ENCODE measurements at regions not wholly inside any gene's neighbourhood (a gene's known extent, or its start where the extent isn't known, plus 50 kb on each side); places are given as distances from the start of the nearest gene placed in this dataset.
"Not testable (repeated sequence)": the region's sequence is repeated elsewhere in the genome, so short reads cannot be mapped to it uniquely, and the experiment has no call there.

GRCh38 chr5:12861886-12862654 is 957.8 kb upstream of the CTNND2 start:
- TF ChIP-seq CTCF (IDR thresholded peaks at IDR 0.05; ENCODE audit: insufficient read depth, low read depth, low read length), result no peak
- DNase-seq (ENCODE audit: low read depth), result no peak
- H3K4me3 ChIP-seq (ENCODE audit: low read depth, low read length), result no peak overlapping the region

GRCh38 chr5:12856105-12856504 is 951.9 kb upstream of the CTNND2 start:
- not testable (repeated sequence) for H3K4me3 ChIP-seq (ENCODE audit: low read depth, low read length); DNase-seq (ENCODE audit: low read depth)

GRCh38 chr5:12854386-12854785 is 950.1 kb upstream of the CTNND2 start:
- no peak for TF ChIP-seq CTCF (IDR thresholded peaks at IDR 0.05; ENCODE audit: insufficient read depth, low read depth, low read length)
- DNase-seq (ENCODE audit: low read depth), result no peak
- no peak overlapping the region for H3K4me3 ChIP-seq (ENCODE audit: low read depth, low read length)

- H3K4me3 ChIP-seq (ENCODE audit: low read depth, low read length), result no peak overlapping the region
- no peak for TF ChIP-seq CTCF (IDR thresholded peaks at IDR 0.05; ENCODE audit: insufficient read depth, low read depth, low read length)
- DNase-seq (ENCODE audit: low read depth), result no peak
Observed at GRCh38 chr5:12851761-12852160, 947.5 kb upstream of the CTNND2 start.

GRCh38 chr5:12848709-12849108 is 944.5 kb upstream of the CTNND2 start:
- no peak for TF ChIP-seq CTCF (IDR thresholded peaks at IDR 0.05; ENCODE audit: insufficient read depth, low read depth, low read length)
- H3K4me3 ChIP-seq (ENCODE audit: low read depth, low read length), result no peak overlapping the region
- DNase-seq (ENCODE audit: low read depth), result no peak

- DNase-seq (ENCODE audit: low read depth), result no peak
- TF ChIP-seq CTCF (IDR thresholded peaks at IDR 0.05; ENCODE audit: insufficient read depth, low read depth, low read length), result no peak
- no peak overlapping the region for H3K4me3 ChIP-seq (ENCODE audit: low read depth, low read length)
Observed at GRCh38 chr5:12845549-12846159, 941.4 kb upstream of the CTNND2 start.

GRCh38 chr5:12840972-12841371 is 936.7 kb upstream of the CTNND2 start:
- no peak for TF ChIP-seq CTCF (IDR thresholded peaks at IDR 0.05; ENCODE audit: insufficient read depth, low read depth, low read length)
- H3K4me3 ChIP-seq (ENCODE audit: low read depth, low read length), result no peak overlapping the region
- DNase-seq (ENCODE audit: low read depth), result no peak

Measured in fibroblast of villous mesenchyme (primary cell).